ENCODE measurements at regions not wholly inside any gene's neighbourhood (a gene's known extent, or its start where the extent isn't known, plus 50 kb on each side); places are given as distances from the start of the nearest gene placed in this dataset.
"Not testable (repeated sequence)": the region's sequence is repeated elsewhere in the genome, so short reads cannot be mapped to it uniquely, and the experiment has no call there.

- Mint-ChIP-seq H3K27ac (no peak overlapping the region), H3K4me3 (no peak overlapping the region), H3K4me1 (ENCODE audit: low read depth) (no peaks in the 10 kb centered on the region), H3K9me3 (peaks cover 14% of the 10 kb centered on the region), H3K27me3 (no peaks in the 10 kb centered on the region), H3K36me3 (ENCODE audit: low read depth) (no peaks in the 10 kb centered on the region)
- no peak for ATAC-seq
- CTCF ChIA-PET = no interaction called here
- intact Hi-C loops (cut with micrococcal nuclease) = no loop called here
- TF ChIP-seq CTCF (IDR thresholded peaks at IDR 0.05) = no peak
- POLR2A ChIA-PET = no interaction called here
- DNase-seq = no peak
Observed at GRCh38 chr13:67474115-67474514, 244.0 kb upstream of the PCDH9 start.

GRCh38 chr13:67469623-67470022, 239.5 kb upstream of the PCDH9 start:
- no peak for TF ChIP-seq CTCF (IDR thresholded peaks at IDR 0.05)
- no peak for DNase-seq
- no peak overlapping the region for H3K4me3 Mint-ChIP-seq
- ChIA-PET POLR2A (no interaction called here), CTCF (no interaction called here)
- peaks cover 15% of the 10 kb centered on the region for H3K9me3 Mint-ChIP-seq
- H3K27me3 Mint-ChIP-seq = no peaks in the 10 kb centered on the region
- no peaks in the 10 kb centered on the region for H3K36me3 Mint-ChIP-seq (ENCODE audit: low read depth)
- intact Hi-C loops (cut with micrococcal nuclease) = no loop called here
- H3K27ac Mint-ChIP-seq = no peak overlapping the region
- no peaks in the 10 kb centered on the region for H3K4me1 Mint-ChIP-seq (ENCODE audit: low read depth)
- ATAC-seq = no peak

- DNase-seq (no peak), ATAC-seq (no peak)
- Mint-ChIP-seq H3K36me3 (ENCODE audit: low read depth) (no peaks in the 10 kb centered on the region), H3K9me3 (peaks cover 15% of the 10 kb centered on the region), H3K4me1 (ENCODE audit: low read depth) (no peaks in the 10 kb centered on the region), H3K27me3 (no peaks in the 10 kb centered on the region), H3K27ac (no peak overlapping the region), H3K4me3 (no peak overlapping the region)
- intact Hi-C loops (cut with micrococcal nuclease) = no loop called here
- no peak for TF ChIP-seq CTCF (IDR thresholded peaks at IDR 0.05)
- CTCF ChIA-PET = no interaction called here
- POLR2A ChIA-PET = no interaction called here
Observed at GRCh38 chr13:67466569-67466968, 236.4 kb upstream of the PCDH9 start.

- Mint-ChIP-seq H3K9me3 (peaks cover 7% of the 10 kb centered on the region), H3K4me3 (no peak overlapping the region), H3K4me1 (ENCODE audit: low read depth) (no peaks in the 10 kb centered on the region), H3K27me3 (no peaks in the 10 kb centered on the region), H3K36me3 (ENCODE audit: low read depth) (no peaks in the 10 kb centered on the region), H3K27ac (no peak overlapping the region)
- ChIA-PET POLR2A (no interaction called here), CTCF (no interaction called here)
- no peak for TF ChIP-seq CTCF (IDR thresholded peaks at IDR 0.05)
- ATAC-seq (no peak), DNase-seq (no peak)
- intact Hi-C loops (cut with micrococcal nuclease) = no loop called here
Observed at GRCh38 chr13:67464154-67464553, 234.0 kb upstream of the PCDH9 start.

GRCh38 chr13:67462098-67462497, 232.0 kb upstream of the PCDH9 start:
- ChIA-PET POLR2A (no interaction called here), CTCF (no interaction called here)
- no peak for ATAC-seq
- no peak for DNase-seq
- H3K4me3 Mint-ChIP-seq = no peak overlapping the region
- H3K4me1 Mint-ChIP-seq (ENCODE audit: low read depth) = no peaks in the 10 kb centered on the region
- no peaks in the 10 kb centered on the region for H3K36me3 Mint-ChIP-seq (ENCODE audit: low read depth)
- no peak overlapping the region for H3K27ac Mint-ChIP-seq
- intact Hi-C loops (cut with micrococcal nuclease) = no loop called here
- H3K9me3 Mint-ChIP-seq = peaks cover 5% of the 10 kb centered on the region
- TF ChIP-seq CTCF (IDR thresholded peaks at IDR 0.05) = no peak
- no peaks in the 10 kb centered on the region for H3K27me3 Mint-ChIP-seq

- POLR2A ChIA-PET, H3K27me3 Mint-ChIP-seq, H3K27ac Mint-ChIP-seq: not testable (repeated sequence)
Observed at GRCh38 chr13:67452526-67452925, 222.4 kb upstream of the PCDH9 start.

More at GRCh38 chr13:67452526-67452925, 222.4 kb upstream of the PCDH9 start:
- CTCF ChIA-PET; H3K36me3 Mint-ChIP-seq (ENCODE audit: low read depth); H3K4me1 Mint-ChIP-seq (ENCODE audit: low read depth); ATAC-seq; H3K4me3 Mint-ChIP-seq; intact Hi-C loops (cut with micrococcal nuclease); DNase-seq: not testable (repeated sequence)
- H3K9me3 Mint-ChIP-seq = peaks cover 14% of the 10 kb centered on the region

Data from activated CD8-positive, alpha-beta T cell treated with anti-CD3 and anti-CD28 coated beads for 36 hours (primary cell).